ENCODE measurements at regions not wholly inside any gene's neighbourhood (a gene's known extent, or its start where the extent isn't known, plus 50 kb on each side); places are given as distances from the start of the nearest gene placed in this dataset.

DNA sequence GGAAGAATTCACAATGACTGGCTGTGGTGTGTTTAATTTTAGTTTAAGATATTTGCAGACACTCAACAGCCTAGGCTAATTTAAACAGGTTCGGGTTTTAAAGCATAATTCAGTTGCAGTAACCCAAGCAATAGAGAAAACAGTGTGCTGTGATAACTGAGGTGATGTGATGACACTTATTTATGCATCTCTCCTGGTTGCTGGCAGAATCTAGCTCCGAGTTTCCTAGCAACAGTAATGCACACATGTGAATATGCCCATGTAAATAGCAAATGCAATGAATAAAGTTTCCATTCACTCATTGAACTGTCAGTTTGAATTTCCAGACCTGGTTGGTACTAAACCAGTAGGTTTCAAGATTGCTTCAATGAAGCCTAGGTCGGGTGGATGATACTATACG is 426.5 kb downstream of the TMX3 start:
- Histone ChIP-seq H3K27me3 (ENCODE audit: control insufficient read depth in 4 of 4, insufficient read depth in 4 of 4, low read length in 3 of 4) (no peaks in the 10 kb centered on the region), H3K4me1 (ENCODE audit: control insufficient read depth in 4 of 4, insufficient read depth in 4 of 4, low read length in 3 of 4) (no peaks in the 10 kb centered on the region), H3K9ac (ENCODE audit: low read depth in 1 of 2, low read length in 2 of 2) (no peak overlapping the region), H3K9me3 (ENCODE audit: control insufficient read depth in 4 of 4, low read length in 3 of 4) (peaks cover 0 to 1% (median 0%) of the 10 kb centered on the region in 4 donors), H3K4me3 (ENCODE audit: low read depth in 1 of 3, low read length in 3 of 3) (no peak overlapping the region), H3K36me3 (ENCODE audit: control insufficient read depth in 4 of 4, insufficient read depth in 3 of 4, low read depth in 1 of 4, low read length in 3 of 4) (no peaks in the 10 kb centered on the region), H3K27ac (ENCODE audit: low read depth in 1 of 2, low read length in 2 of 2) (no peak overlapping the region)
- DNase-seq (ENCODE audit: low spot score), result no peak
- 55% methylated on average over 4 of the region's 4 CpGs for WGBS
- TF ChIP-seq TAF1 (conservative IDR thresholded peaks at IDR 0.05), result no peak

GRCh38 chr18:68284236-68284780 is 430.6 kb downstream of the TMX3 start:
- Histone ChIP-seq H3K27ac (ENCODE audit: low read depth in 1 of 2, low read length in 2 of 2) (no peak overlapping the region), H3K9ac (ENCODE audit: low read depth in 1 of 2, low read length in 2 of 2) (no peak overlapping the region), H3K9me3 (ENCODE audit: control insufficient read depth in 4 of 4, low read length in 3 of 4) (no peaks in the 10 kb centered on the region), H3K27me3 (ENCODE audit: control insufficient read depth in 4 of 4, insufficient read depth in 4 of 4, low read length in 3 of 4) (peaks cover 0 to 3% (median 0%) of the 10 kb centered on the region in 4 donors), H3K4me1 (ENCODE audit: control insufficient read depth in 4 of 4, insufficient read depth in 4 of 4, low read length in 3 of 4) (no peaks in the 10 kb centered on the region), H3K4me3 (ENCODE audit: low read depth in 1 of 3, low read length in 3 of 3) (no peak overlapping the region), H3K36me3 (ENCODE audit: control insufficient read depth in 4 of 4, insufficient read depth in 3 of 4, low read depth in 1 of 4, low read length in 3 of 4) (no peaks in the 10 kb centered on the region)
- DNase-seq (ENCODE audit: low spot score), result no peak
- no peak for TF ChIP-seq MAX (IDR thresholded peaks at IDR 0.05)
- no peak for TF ChIP-seq TAF1 (conservative IDR thresholded peaks at IDR 0.05)
- no peak for TF ChIP-seq RAD21 (IDR thresholded peaks at IDR 0.05)
- no peak for TF ChIP-seq ZBTB33 (IDR thresholded peaks at IDR 0.05)
- no peak for TF ChIP-seq HNF4G (IDR thresholded peaks at IDR 0.05)
- TF ChIP-seq NR2F2 (IDR thresholded peaks at IDR 0.05), result no peak
- TF ChIP-seq, protein P1, sequence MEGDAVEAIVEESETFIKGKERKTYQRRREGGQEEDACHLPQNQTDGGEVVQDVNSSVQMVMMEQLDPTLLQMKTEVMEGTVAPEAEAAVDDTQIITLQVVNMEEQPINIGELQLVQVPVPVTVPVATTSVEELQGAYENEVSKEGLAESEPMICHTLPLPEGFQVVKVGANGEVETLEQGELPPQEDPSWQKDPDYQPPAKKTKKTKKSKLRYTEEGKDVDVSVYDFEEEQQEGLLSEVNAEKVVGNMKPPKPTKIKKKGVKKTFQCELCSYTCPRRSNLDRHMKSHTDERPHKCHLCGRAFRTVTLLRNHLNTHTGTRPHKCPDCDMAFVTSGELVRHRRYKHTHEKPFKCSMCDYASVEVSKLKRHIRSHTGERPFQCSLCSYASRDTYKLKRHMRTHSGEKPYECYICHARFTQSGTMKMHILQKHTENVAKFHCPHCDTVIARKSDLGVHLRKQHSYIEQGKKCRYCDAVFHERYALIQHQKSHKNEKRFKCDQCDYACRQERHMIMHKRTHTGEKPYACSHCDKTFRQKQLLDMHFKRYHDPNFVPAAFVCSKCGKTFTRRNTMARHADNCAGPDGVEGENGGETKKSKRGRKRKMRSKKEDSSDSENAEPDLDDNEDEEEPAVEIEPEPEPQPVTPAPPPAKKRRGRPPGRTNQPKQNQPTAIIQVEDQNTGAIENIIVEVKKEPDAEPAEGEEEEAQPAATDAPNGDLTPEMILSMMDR (IDR thresholded peaks at IDR 0.05; ENCODE audit: low read depth, low read length, missing input control), result no peak
- no peak for TF ChIP-seq HNF4A (conservative IDR thresholded peaks at IDR 0.05)
- no peak for TF ChIP-seq EGR1 (IDR thresholded peaks at IDR 0.05; ENCODE audit: low read depth in 2 of 2)
- TF ChIP-seq FOXA2 (IDR thresholded peaks at IDR 0.05), result no peak
- TF ChIP-seq, protein P2, sequence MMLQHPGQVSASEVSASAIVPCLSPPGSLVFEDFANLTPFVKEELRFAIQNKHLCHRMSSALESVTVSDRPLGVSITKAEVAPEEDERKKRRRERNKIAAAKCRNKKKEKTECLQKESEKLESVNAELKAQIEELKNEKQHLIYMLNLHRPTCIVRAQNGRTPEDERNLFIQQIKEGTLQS (IDR thresholded peaks at IDR 0.05), result no peak
- TF ChIP-seq REST (IDR thresholded peaks at IDR 0.05), result no peak
- TF ChIP-seq FOXA1 (IDR thresholded peaks at IDR 0.05), result no peak
- TF ChIP-seq SP1 (IDR thresholded peaks at IDR 0.05), result no peak
- TF ChIP-seq RXRA (IDR thresholded peaks at IDR 0.05), result no peak
- no peak for TF ChIP-seq GABPA (IDR thresholded peaks at IDR 0.05 in 1 of 2, conservative IDR thresholded peaks at IDR 0.05 in 1 of 2)
- WGBS, result 75% methylated on average over 5 of the region's 5 CpGs

All from liver (tissue), 8 donors.